GM23338 (cell line): ENCODE measurements at regions not wholly inside any gene's neighbourhood (a gene's known extent, or its start where the extent isn't known, plus 50 kb on each side); places are given as distances from the start of the nearest gene placed in this dataset.

Experiments
- ATAC-seq: fragments of 200-7000 bp; cut with Tn5 transposase; 3 replicates; pipeline ENCODE4 v1.9.1; 2020
- DNase-seq: peaks from one replicate; pipeline ENCODE4 v3.0.0-alpha.2; 2015; ENCODE audit warnings: low spot score
- H2AFZ ChIP-seq: fragments of 200-600 bp; sonication (generic); 2 replicates; pipeline ENCODE4 v1.8.0; 2016; ENCODE audit warnings: antibody characterized with exemption, mild to moderate bottlenecking, moderate library complexity
- H3F3A ChIP-seq: fragments of 200-600 bp; sonication (generic); replicated peaks from 2 replicates; pipeline ENCODE4 v1.8.0; 2017; ENCODE audit warnings: antibody characterized with exemption, mixed run types, low read depth
- H3K27ac ChIP-seq: fragments of 200-600 bp; sonication (generic); 2 replicates; pipeline ENCODE4 v1.6.1; 2016; ENCODE audit warnings: low read depth
- H3K27me3 ChIP-seq: fragments of 200-600 bp; sonication (generic); 2 replicates; pipeline ENCODE4 v1.8.0; 2016; ENCODE audit warnings: mild to moderate bottlenecking, mixed run types, moderate library complexity; ENCODE audit not compliant: insufficient read depth
- H3K36me3 ChIP-seq: fragments of 200-600 bp; sonication (generic); 2 replicates; pipeline ENCODE4 v1.8.0; 2016; ENCODE audit warnings: mild to moderate bottlenecking; ENCODE audit not compliant: insufficient read depth
- H3K4me1 ChIP-seq: fragments of 200-600 bp; sonication (generic); 2 replicates; pipeline ENCODE4 v1.8.0; 2016; ENCODE audit warnings: mild to moderate bottlenecking, moderate library complexity; ENCODE audit not compliant: insufficient read depth
- H3K4me2 ChIP-seq: fragments of 200-600 bp; sonication (generic); 2 replicates; pipeline ENCODE4 v1.7.1; 2017; ENCODE audit warnings: mixed run types
- H3K4me3 ChIP-seq: fragments of 200-600 bp; sonication (generic); 2 replicates; pipeline ENCODE4 v1.6.1; 2016; ENCODE audit warnings: mixed run types
- H3K79me2 ChIP-seq: fragments of 200-600 bp; sonication (generic); replicated peaks from 2 replicates; pipeline ENCODE4 v1.8.0; 2017; ENCODE audit warnings: mild to moderate bottlenecking; ENCODE audit not compliant: insufficient read depth
- H3K9me2 ChIP-seq: fragments of 200-600 bp; sonication (generic); 2 replicates; pipeline ENCODE4 v1.8.0; 2017; ENCODE audit not compliant: insufficient read depth
- H4K20me1 ChIP-seq: fragments of 200-600 bp; sonication (generic); replicated peaks from 2 replicates; pipeline ENCODE4 v1.8.0; 2017; ENCODE audit warnings: mild to moderate bottlenecking; ENCODE audit not compliant: insufficient read depth
- H3K27ac Mint-ChIP-seq: 2 replicates; pipeline ENCODE4 v1.8.0; 2020; ENCODE audit warnings: inconsistent platforms, mild to moderate bottlenecking, moderate library complexity, mixed read lengths
- H3K27me3 Mint-ChIP-seq: 3 replicates; pipeline ENCODE4 v1.8.0; 2022; ENCODE audit warnings: low read depth, mild to moderate bottlenecking, moderate library complexity, mixed read lengths, inconsistent platforms; ENCODE audit not compliant: insufficient read depth, poor library complexity
- H3K36me3 Mint-ChIP-seq: 3 replicates; pipeline ENCODE4 v1.8.0; 2021; ENCODE audit warnings: low read depth, mild to moderate bottlenecking, inconsistent platforms, moderate library complexity, mixed read lengths
- H3K4me1 Mint-ChIP-seq: 3 replicates; pipeline ENCODE4 v1.8.0; 2020; ENCODE audit warnings: mild to moderate bottlenecking, inconsistent platforms, mixed read lengths
- H3K4me3 Mint-ChIP-seq: 3 replicates; pipeline ENCODE4 v1.8.0; 2021; ENCODE audit warnings: moderate library complexity, mild to moderate bottlenecking, inconsistent platforms, mixed read lengths
- H3K9me3 Mint-ChIP-seq: 3 replicates; pipeline ENCODE4 v1.8.0; 2020; ENCODE audit warnings: moderate library complexity, mild to moderate bottlenecking, inconsistent platforms, mixed read lengths
- CREB1 ChIP-seq: fragments of 250-450 bp; sonication (Bioruptor Pico); IDR thresholded peaks from 2 replicates; pipeline ENCODE4 v1.5.0; 2020; ENCODE audit warnings: low read depth, mild to moderate bottlenecking, moderate library complexity
- CTCF ChIP-seq, 2 experiments: fragments of 200-600 bp in 1 of 2; sonication (generic) in 1 of 2; conservative IDR thresholded peaks; 2 replicates each; pipeline versions ENCODE4 v1.5.1 to v1.6.1; 2016 to 2017; ENCODE audit warnings: antibody characterized with exemption in 2 of 2, low read depth in 2 of 2, mild to moderate bottlenecking in 2 of 2, moderate library complexity in 1 of 2
- EZH2 ChIP-seq: fragments of 200-600 bp; sonication (generic); IDR thresholded peaks from one replicate; pipeline ENCODE4 v1.8.0; 2017; ENCODE audit warnings: antibody characterized with exemption, mild to moderate bottlenecking, low read depth; ENCODE audit not compliant: unreplicated experiment
- EZH2phosphoT487 ChIP-seq: fragments of 200-600 bp; sonication (generic); IDR thresholded peaks from one replicate; pipeline ENCODE4 v1.8.1; 2018; ENCODE audit warnings: antibody characterized with exemption; ENCODE audit not compliant: unreplicated experiment
- JUNB ChIP-seq: IDR thresholded peaks from one replicate; pipeline ENCODE4 v1.6.1; 2016; ENCODE audit warnings: antibody characterized with exemption; ENCODE audit not compliant: unreplicated experiment
- ZNF331 ChIP-seq: fragments of 250-450 bp; sonication (Bioruptor Pico); IDR thresholded peaks from 2 replicates; pipeline ENCODE4 v1.5.0; 2020; ENCODE audit warnings: low read depth, mild to moderate bottlenecking, moderate library complexity
- TF ChIP-seq, protein P1 (sequence below): IDR thresholded peaks from one replicate; pipeline ENCODE4 v1.6.1; 2018; ENCODE audit warnings: antibody characterized with exemption; ENCODE audit not compliant: unreplicated experiment

DNA sequence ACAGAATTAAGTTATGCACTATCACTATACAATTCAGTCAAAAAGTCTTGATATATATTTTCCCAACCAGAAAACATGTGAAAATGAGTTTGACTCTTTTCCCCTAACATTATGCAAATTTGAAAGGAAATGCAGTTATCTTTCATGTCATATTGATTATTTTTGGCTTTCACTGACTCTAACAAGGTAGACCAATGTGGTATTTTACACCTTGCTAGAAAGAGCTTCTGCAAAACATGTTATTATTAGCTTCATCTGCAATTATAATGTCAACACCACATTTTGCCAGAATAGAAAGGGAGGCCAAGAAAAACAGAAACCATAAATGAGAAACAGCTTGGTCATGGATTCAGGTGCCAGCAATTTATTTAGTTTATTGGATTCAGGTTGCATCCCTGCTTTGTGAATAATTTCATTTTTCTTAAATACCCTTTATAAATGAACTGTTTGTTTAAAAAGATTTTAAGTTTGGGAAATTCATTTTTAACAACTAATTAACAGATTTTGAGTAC lies 226.1 kb upstream of the GJE1 start (continued):
- TF ChIP-seq, protein P1, sequence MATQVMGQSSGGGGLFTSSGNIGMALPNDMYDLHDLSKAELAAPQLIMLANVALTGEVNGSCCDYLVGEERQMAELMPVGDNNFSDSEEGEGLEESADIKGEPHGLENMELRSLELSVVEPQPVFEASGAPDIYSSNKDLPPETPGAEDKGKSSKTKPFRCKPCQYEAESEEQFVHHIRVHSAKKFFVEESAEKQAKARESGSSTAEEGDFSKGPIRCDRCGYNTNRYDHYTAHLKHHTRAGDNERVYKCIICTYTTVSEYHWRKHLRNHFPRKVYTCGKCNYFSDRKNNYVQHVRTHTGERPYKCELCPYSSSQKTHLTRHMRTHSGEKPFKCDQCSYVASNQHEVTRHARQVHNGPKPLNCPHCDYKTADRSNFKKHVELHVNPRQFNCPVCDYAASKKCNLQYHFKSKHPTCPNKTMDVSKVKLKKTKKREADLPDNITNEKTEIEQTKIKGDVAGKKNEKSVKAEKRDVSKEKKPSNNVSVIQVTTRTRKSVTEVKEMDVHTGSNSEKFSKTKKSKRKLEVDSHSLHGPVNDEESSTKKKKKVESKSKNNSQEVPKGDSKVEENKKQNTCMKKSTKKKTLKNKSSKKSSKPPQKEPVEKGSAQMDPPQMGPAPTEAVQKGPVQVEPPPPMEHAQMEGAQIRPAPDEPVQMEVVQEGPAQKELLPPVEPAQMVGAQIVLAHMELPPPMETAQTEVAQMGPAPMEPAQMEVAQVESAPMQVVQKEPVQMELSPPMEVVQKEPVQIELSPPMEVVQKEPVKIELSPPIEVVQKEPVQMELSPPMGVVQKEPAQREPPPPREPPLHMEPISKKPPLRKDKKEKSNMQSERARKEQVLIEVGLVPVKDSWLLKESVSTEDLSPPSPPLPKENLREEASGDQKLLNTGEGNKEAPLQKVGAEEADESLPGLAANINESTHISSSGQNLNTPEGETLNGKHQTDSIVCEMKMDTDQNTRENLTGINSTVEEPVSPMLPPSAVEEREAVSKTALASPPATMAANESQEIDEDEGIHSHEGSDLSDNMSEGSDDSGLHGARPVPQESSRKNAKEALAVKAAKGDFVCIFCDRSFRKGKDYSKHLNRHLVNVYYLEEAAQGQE = no peak
- TF ChIP-seq EZH2 (no peak), CTCF (conservative IDR thresholded peaks at IDR 0.05; ENCODE audit: low read depth in 2 of 2) (no peak), JUNB (no peak), ZNF331 (CRISPR knock-in tag) (no peak), EZH2phosphoT487 (no peak), CREB1 (CRISPR knock-in tag) (no peak)

GRCh38 chr6:141890661-141891060 lies 242.1 kb upstream of the GJE1 start:
- H2AFZ ChIP-seq = no peak overlapping the region
- Mint-ChIP-seq H3K9me3 (peaks cover 24% of the 10 kb centered on the region), H3K4me1 (no peaks in the 10 kb centered on the region), H3K27me3 (no peaks in the 10 kb centered on the region), H3K4me3 (no peak overlapping the region), H3K36me3 (peaks cover 17% of the 10 kb centered on the region), H3K27ac (no peak overlapping the region)
- H3K4me3 ChIP-seq = no peak overlapping the region
- TF ChIP-seq EZH2 (no peak), CTCF (conservative IDR thresholded peaks at IDR 0.05; ENCODE audit: low read depth in 2 of 2) (no peak)
- TF ChIP-seq, protein P1 = peak; percentile 56
- H3F3A ChIP-seq = no peaks in the 10 kb centered on the region
- 0 out of 2 replicates have a peak, but pooled peaks cover 5% of the 10 kb centered on the region for H3K9me2 ChIP-seq
- H4K20me1 ChIP-seq = no peaks in the 10 kb centered on the region
- no peak overlapping the region for H3K4me2 ChIP-seq
- ATAC-seq (no peak), DNase-seq (no peak)
- H3K79me2 ChIP-seq = no peaks in the 10 kb centered on the region
- no peak overlapping the region for H3K27ac ChIP-seq
- peaks cover 8% of the 10 kb centered on the region; the same call in 1 of the 2 replicates for H3K36me3 ChIP-seq
- H3K27me3 ChIP-seq = no peaks in the 10 kb centered on the region
- H3K4me1 ChIP-seq = no peaks in the 10 kb centered on the region
